DND-41 (cell line): ENCODE measurements at regions not wholly inside any gene's neighbourhood (a gene's known extent, or its start where the extent isn't known, plus 50 kb on each side); places are given as distances from the start of the nearest gene placed in this dataset.

Experiments
- ATAC-seq: fragments of 200-7000 bp; cut with Tn5 transposase; 3 replicates; pipeline ENCODE4 v1.9.1; 2021; ENCODE audit warnings: low read depth; ENCODE audit not compliant: insufficient read depth
- DNase-seq: peaks from one replicate; pipeline ENCODE4 v3.0.0-alpha.2; 2020
- H2AFZ ChIP-seq: 2 replicates; pipeline ENCODE4 v1.6.0; 2012; ENCODE audit warnings: low read depth, low read length
- H3K27ac ChIP-seq: 2 replicates; pipeline ENCODE4 v1.5.1; 2012; ENCODE audit warnings: low read length, inconsistent platforms
- H3K27me3 ChIP-seq: fragments of 200-600 bp; sonication (generic); 2 replicates; pipeline ENCODE4 v1.6.0; 2012; ENCODE audit warnings: low read length, mild to moderate bottlenecking, inconsistent platforms; ENCODE audit not compliant: insufficient read depth, poor library complexity
- H3K36me3 ChIP-seq: 2 replicates; pipeline ENCODE4 v1.5.1; 2012; ENCODE audit warnings: low read length, inconsistent platforms; ENCODE audit not compliant: insufficient read depth
- H3K4me1 ChIP-seq: 2 replicates; pipeline ENCODE4 v1.5.1; 2012; ENCODE audit warnings: mild to moderate bottlenecking, low read length; ENCODE audit not compliant: insufficient read depth
- H3K4me2 ChIP-seq: 2 replicates; pipeline ENCODE4 v1.6.0; 2012; ENCODE audit warnings: mild to moderate bottlenecking, moderate library complexity, low read length, inconsistent platforms; ENCODE audit not compliant: insufficient read depth
- H3K4me3 ChIP-seq, 2 experiments: fragments of 200-600 bp in 1 of 2; shearing (Covaris generic) in 1 of 2; 2 replicates each; pipeline ENCODE4 v1.5.1; 2012 to 2016; ENCODE audit warnings: inconsistent platforms in 2 of 2, low read length in 2 of 2, mild to moderate bottlenecking in 2 of 2, low read depth in 1 of 2, moderate library complexity in 1 of 2
- H3K79me2 ChIP-seq: 2 replicates; pipeline ENCODE4 v1.6.0; 2012; ENCODE audit warnings: low read length, inconsistent platforms; ENCODE audit not compliant: insufficient read depth
- H3K9ac ChIP-seq: 2 replicates; pipeline ENCODE4 v1.6.0; 2012; ENCODE audit warnings: low read depth, mild to moderate bottlenecking, inconsistent platforms, low read length, moderate library complexity
- H3K9me3 ChIP-seq: 2 replicates; pipeline ENCODE4 v1.5.1; 2012; ENCODE audit warnings: low read length, moderate library complexity, mild to moderate bottlenecking, inconsistent platforms; ENCODE audit not compliant: insufficient read depth, severe bottlenecking
- H4K20me1 ChIP-seq: 2 replicates; pipeline ENCODE4 v1.6.0; 2012; ENCODE audit warnings: low read length; ENCODE audit not compliant: insufficient read depth
- EZH2 ChIP-seq: IDR thresholded peaks from 3 replicates; pipeline ENCODE4 v1.6.1; 2012; ENCODE audit warnings: borderline replicate concordance, low read depth, mild to moderate bottlenecking, moderate library complexity, low read length, inconsistent platforms; ENCODE audit not compliant: severe bottlenecking
- TF ChIP-seq, protein P1 (sequence below): IDR thresholded peaks from 2 replicates; pipeline ENCODE4 v1.5.1; 2012; ENCODE audit warnings: borderline replicate concordance, low read length, moderate library complexity, mild to moderate bottlenecking; ENCODE audit not compliant: poor library complexity, severe bottlenecking; ENCODE audit errors: extremely low read depth

DNA sequence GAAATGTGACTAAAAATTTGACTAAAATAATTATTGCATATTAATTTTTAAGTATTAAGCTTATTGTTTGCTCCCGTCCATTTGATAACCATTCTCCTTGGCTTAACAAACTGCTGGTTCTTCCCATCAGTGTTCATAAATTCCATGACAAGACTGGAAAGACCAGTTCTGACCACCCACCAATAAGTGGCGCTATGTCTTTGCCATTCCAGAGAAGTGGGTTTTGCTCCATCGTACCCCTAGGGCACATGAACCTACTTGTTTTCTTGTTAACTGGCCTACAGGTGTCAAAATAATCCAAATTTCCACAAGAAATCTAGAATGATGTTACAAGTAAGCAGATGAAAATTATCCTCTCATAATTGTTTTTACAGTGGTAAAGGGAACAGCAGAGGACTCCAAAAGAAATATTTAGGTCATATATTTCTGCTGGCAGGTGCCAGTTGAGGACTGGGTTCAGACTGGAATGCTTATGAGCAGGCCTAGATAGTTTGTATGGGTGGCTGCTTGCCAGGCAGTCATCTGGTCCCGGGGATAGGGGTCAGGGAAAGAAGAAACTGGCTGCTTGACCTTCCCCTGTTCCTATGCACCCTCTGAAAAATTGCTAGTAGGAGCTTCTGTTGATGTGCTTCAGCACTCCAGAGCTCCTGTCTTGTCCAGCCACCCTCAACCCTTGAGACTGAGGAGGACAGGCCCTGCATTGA is 283.1 kb upstream of the ADAMTSL1 start:
- Histone ChIP-seq H3K4me2 (no peak overlapping the region), H2AFZ (no peak overlapping the region), H3K4me3 (no peak overlapping the region), H3K36me3 (no peaks in the 10 kb centered on the region), H3K79me2 (no peaks in the 10 kb centered on the region), H3K9ac (no peak overlapping the region), H3K4me1 (no peaks in the 10 kb centered on the region), H3K27ac (no peak overlapping the region), H3K27me3 (no peaks in the 10 kb centered on the region), H4K20me1 (no peaks in the 10 kb centered on the region), H3K9me3 (no peaks in the 10 kb centered on the region)
- DNase-seq (no peak), ATAC-seq (no peak)
- TF ChIP-seq, protein P1, sequence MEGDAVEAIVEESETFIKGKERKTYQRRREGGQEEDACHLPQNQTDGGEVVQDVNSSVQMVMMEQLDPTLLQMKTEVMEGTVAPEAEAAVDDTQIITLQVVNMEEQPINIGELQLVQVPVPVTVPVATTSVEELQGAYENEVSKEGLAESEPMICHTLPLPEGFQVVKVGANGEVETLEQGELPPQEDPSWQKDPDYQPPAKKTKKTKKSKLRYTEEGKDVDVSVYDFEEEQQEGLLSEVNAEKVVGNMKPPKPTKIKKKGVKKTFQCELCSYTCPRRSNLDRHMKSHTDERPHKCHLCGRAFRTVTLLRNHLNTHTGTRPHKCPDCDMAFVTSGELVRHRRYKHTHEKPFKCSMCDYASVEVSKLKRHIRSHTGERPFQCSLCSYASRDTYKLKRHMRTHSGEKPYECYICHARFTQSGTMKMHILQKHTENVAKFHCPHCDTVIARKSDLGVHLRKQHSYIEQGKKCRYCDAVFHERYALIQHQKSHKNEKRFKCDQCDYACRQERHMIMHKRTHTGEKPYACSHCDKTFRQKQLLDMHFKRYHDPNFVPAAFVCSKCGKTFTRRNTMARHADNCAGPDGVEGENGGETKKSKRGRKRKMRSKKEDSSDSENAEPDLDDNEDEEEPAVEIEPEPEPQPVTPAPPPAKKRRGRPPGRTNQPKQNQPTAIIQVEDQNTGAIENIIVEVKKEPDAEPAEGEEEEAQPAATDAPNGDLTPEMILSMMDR, result no peak
- TF ChIP-seq EZH2, result no peak

DNA sequence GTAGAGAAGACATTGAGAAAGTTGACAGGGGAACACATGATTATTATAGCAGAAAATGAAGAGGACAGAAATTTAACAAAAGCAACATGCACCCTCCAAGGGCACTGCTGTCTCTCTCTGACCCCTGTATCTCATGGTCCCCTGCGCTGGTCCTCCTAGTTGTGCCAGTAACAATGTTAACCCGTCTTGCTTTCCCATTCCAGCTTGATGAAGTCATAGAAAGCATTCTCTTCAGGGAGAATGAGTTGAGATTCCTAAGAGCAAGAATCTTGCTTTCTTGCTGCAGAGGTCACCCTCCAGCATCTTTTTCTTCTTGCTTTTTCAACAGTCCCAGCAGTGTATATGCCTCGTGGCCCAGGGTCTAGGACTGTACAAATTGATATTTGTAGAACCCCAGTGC is 279.6 kb upstream of the ADAMTSL1 start:
- DNase-seq (no peak), ATAC-seq (no peak)
- Histone ChIP-seq H3K36me3 (no peaks in the 10 kb centered on the region), H3K27ac (no peak overlapping the region), H3K9me3 (no peaks in the 10 kb centered on the region), H3K27me3 (no peaks in the 10 kb centered on the region), H2AFZ (no peak overlapping the region), H3K79me2 (no peaks in the 10 kb centered on the region), H3K4me1 (no peaks in the 10 kb centered on the region), H3K4me3 (no peak overlapping the region), H3K9ac (no peak overlapping the region), H4K20me1 (no peaks in the 10 kb centered on the region), H3K4me2 (no peak overlapping the region)
- TF ChIP-seq, protein P1, result no peak
- no peak for TF ChIP-seq EZH2

DNA sequence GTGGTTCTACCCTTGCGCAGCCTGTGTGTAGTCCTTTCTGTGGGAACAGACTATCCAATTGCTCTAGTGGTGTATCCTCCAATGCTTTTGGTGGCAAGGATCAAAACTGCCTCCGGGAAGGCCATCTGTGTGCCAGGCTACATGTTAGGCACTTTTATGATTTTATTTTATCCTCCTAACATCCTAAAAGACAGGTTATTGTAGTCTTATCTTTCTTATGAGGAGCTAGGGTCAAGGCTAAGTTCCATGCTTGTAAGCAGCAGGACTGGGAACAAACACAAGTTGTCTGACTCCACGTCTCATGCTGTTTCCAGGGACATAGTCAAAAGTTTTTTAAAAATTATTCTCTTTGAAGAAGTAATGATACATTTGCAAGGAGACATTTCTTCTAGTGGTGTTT is 278.7 kb upstream of the ADAMTSL1 start:
- Histone ChIP-seq H3K36me3 (no peaks in the 10 kb centered on the region), H3K9me3 (no peaks in the 10 kb centered on the region), H2AFZ (no peak overlapping the region), H3K27me3 (no peaks in the 10 kb centered on the region), H3K27ac (no peak overlapping the region), H4K20me1 (no peaks in the 10 kb centered on the region), H3K4me3 (no peak overlapping the region), H3K4me1 (no peaks in the 10 kb centered on the region), H3K9ac (no peak overlapping the region), H3K4me2 (no peak overlapping the region), H3K79me2 (no peaks in the 10 kb centered on the region)
- TF ChIP-seq, protein P1, result no peak
- TF ChIP-seq EZH2, result no peak
- ATAC-seq, result no peak
- no peak for DNase-seq
